OCI-LY1 (cell line): ENCODE measurements at regions not wholly inside any gene's neighbourhood (a gene's known extent, or its start where the extent isn't known, plus 50 kb on each side); places are given as distances from the start of the nearest gene placed in this dataset.

Experiments
- H2AFZ ChIP-seq: fragments of 200-600 bp; sonication (generic), shearing (Covaris generic); 2 replicates; pipeline ENCODE4 v1.6.0; 2014; ENCODE audit warnings: antibody characterized with exemption, mild to moderate bottlenecking, low read length
- H3F3A ChIP-seq: fragments of 200-600 bp; sonication (generic), shearing (Covaris generic); 2 replicates; pipeline ENCODE4 v1.6.0; 2014; ENCODE audit warnings: mild to moderate bottlenecking, antibody characterized with exemption, low read length, moderate library complexity; ENCODE audit not compliant: insufficient read depth
- H3K27ac ChIP-seq: fragments of 200-600 bp; sonication (generic); 2 replicates; pipeline ENCODE4 v1.5.1; 2014; ENCODE audit warnings: low read length, mixed run types, mild to moderate bottlenecking, low read depth; ENCODE audit not compliant: poor library complexity, severe bottlenecking
- H3K27me3 ChIP-seq: fragments of 200-600 bp; sonication (generic); 2 replicates; pipeline ENCODE4 v1.6.0; 2014; ENCODE audit warnings: antibody characterized with exemption, mild to moderate bottlenecking, low read length, moderate library complexity; ENCODE audit not compliant: insufficient read depth
- H3K36me3 ChIP-seq: fragments of 200-600 bp; sonication (generic); 2 replicates; pipeline ENCODE4 v1.6.1; 2014; ENCODE audit warnings: mild to moderate bottlenecking, antibody characterized with exemption, low read length, moderate library complexity, mixed read lengths; ENCODE audit not compliant: insufficient read depth
- H3K4me1 ChIP-seq: fragments of 200-600 bp; sonication (generic); 2 replicates; pipeline ENCODE4 v1.5.1; 2014; ENCODE audit warnings: mild to moderate bottlenecking, low read length, moderate library complexity; ENCODE audit not compliant: insufficient read depth, severe bottlenecking
- H3K4me2 ChIP-seq: fragments of 200-600 bp; sonication (generic), shearing (Covaris generic); 2 replicates; pipeline ENCODE4 v1.6.1; 2014; ENCODE audit warnings: low read length
- H3K4me3 ChIP-seq: fragments of 200-600 bp; sonication (generic); 2 replicates; pipeline ENCODE4 v1.5.1; 2014; ENCODE audit warnings: low read length, low read depth, mild to moderate bottlenecking, mixed read lengths; ENCODE audit not compliant: poor library complexity, severe bottlenecking
- H3K79me2 ChIP-seq: fragments of 200-600 bp; shearing (Covaris generic); 2 replicates; pipeline ENCODE4 v1.6.1; 2016; ENCODE audit warnings: mixed run types, low read length, mixed read lengths; ENCODE audit not compliant: insufficient read depth
- H3K9ac ChIP-seq: fragments of 200-600 bp; sonication (generic), shearing (Covaris generic); 2 replicates; pipeline ENCODE4 v1.6.1; 2014; ENCODE audit warnings: mild to moderate bottlenecking, low read length, mixed read lengths
- H3K9me2 ChIP-seq: fragments of 200-600 bp; sonication (generic), shearing (Covaris generic); 2 replicates; pipeline ENCODE4 v1.6.1; 2014; ENCODE audit warnings: low read depth, mild to moderate bottlenecking, low read length, mixed read lengths
- H3K9me3 ChIP-seq: fragments of 200-600 bp; shearing (Covaris generic); 2 replicates; pipeline ENCODE4 v1.6.1; 2014; ENCODE audit warnings: low read length, mixed read lengths
- H4K20me1 ChIP-seq: fragments of 200-600 bp; sonication (generic), shearing (Covaris generic); 2 replicates; pipeline ENCODE4 v1.6.0; 2016; ENCODE audit warnings: mild to moderate bottlenecking, low read length; ENCODE audit not compliant: insufficient read depth
- CTCF ChIP-seq: fragments of 200-600 bp; sonication (generic), shearing (Covaris generic); IDR thresholded peaks from 2 replicates; pipeline ENCODE4 v1.5.1; 2017; ENCODE audit warnings: mild to moderate bottlenecking, antibody characterized with exemption, low read length, moderate library complexity, mixed read lengths
- EZH2 ChIP-seq: fragments of 200-600 bp; sonication (generic), shearing (Covaris generic); IDR thresholded peaks from 2 replicates; pipeline ENCODE4 v1.8.0; 2017; ENCODE audit warnings: borderline replicate concordance, mixed run types, mild to moderate bottlenecking, antibody characterized with exemption, low read length, moderate library complexity, mixed read lengths

- Histone ChIP-seq H3K9me3 (no peaks in the 10 kb centered on the region), H3K27ac (no peak overlapping the region), H2AFZ (no peak overlapping the region), H3K9ac (no peak overlapping the region), H4K20me1 (no peaks in the 10 kb centered on the region), H3K79me2 (no peaks in the 10 kb centered on the region), H3K9me2 (no peaks in the 10 kb centered on the region), H3K36me3 (no peaks in the 10 kb centered on the region), H3K4me2 (no peak overlapping the region), H3F3A (no peaks in the 10 kb centered on the region), H3K4me1 (no peaks in the 10 kb centered on the region), H3K4me3 (no peak overlapping the region), H3K27me3 (no peaks in the 10 kb centered on the region)
- TF ChIP-seq EZH2, result no peak
- TF ChIP-seq CTCF, result no peak
Measured at GRCh38 chr6:97714772-97715171, 431.8 kb upstream of the MMS22L start.

DNA sequence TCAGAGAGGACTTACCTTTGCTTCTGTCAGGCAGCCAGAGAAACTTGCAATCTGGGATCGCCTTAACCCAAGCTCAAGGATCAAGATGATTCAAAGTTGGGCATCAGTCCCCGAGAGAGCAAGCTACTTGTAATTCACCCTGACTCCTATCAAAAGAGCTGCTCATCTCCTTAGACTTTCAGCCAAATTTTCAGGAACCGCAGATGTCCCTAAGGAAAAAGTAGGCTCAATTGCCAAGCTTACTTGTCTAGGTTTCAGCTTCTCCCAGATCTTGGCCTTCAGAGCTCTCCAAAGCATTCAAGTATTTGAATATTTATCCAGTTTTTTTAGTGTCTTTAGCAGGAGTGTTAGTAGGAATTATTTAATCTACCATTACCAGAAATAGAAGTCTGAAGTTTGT is 434.1 kb upstream of the MMS22L start:
- Histone ChIP-seq H3K27ac (no peak overlapping the region), H3F3A (no peaks in the 10 kb centered on the region), H3K4me3 (no peak overlapping the region), H3K9me2 (no peaks in the 10 kb centered on the region), H3K36me3 (no peaks in the 10 kb centered on the region), H3K4me2 (no peak overlapping the region), H3K4me1 (no peaks in the 10 kb centered on the region), H3K9me3 (no peaks in the 10 kb centered on the region), H2AFZ (no peak overlapping the region), H4K20me1 (no peaks in the 10 kb centered on the region), H3K27me3 (no peaks in the 10 kb centered on the region), H3K79me2 (no peaks in the 10 kb centered on the region), H3K9ac (no peak overlapping the region)
- TF ChIP-seq CTCF, result no peak
- no peak for TF ChIP-seq EZH2

DNA sequence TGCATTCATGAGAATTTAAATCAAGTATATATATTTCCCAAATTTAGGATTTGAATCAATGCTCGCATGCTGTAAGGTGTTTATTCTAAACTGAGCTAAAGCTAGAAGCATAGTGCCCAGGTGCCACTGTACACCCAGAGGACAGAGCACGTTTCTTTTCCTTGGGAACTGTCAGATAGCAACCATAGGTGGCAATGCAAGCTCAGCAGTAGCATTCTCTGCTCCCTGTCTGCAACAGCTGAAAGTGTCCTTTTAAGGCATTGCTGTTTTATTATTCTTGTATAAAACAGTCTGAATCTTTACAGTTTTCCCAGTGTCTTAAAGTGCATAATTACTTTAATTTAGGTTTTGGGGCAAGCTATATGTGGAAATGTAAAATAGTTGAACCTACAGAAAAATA is 443.4 kb upstream of the MMS22L start:
- H2AFZ ChIP-seq, result no peak overlapping the region
- no peaks in the 10 kb centered on the region for H3K4me1 ChIP-seq
- H3K9me2 ChIP-seq, result no peaks in the 10 kb centered on the region
- H3K27me3 ChIP-seq, result no peaks in the 10 kb centered on the region
- TF ChIP-seq EZH2 (no peak), CTCF (no peak)
- no peaks in the 10 kb centered on the region for H4K20me1 ChIP-seq
- H3F3A ChIP-seq, result no peaks in the 10 kb centered on the region
- H3K27ac ChIP-seq, result no peak overlapping the region
- H3K4me3 ChIP-seq, result no peak overlapping the region
- H3K9me3 ChIP-seq, result no peaks in the 10 kb centered on the region
- H3K79me2 ChIP-seq, result no peaks in the 10 kb centered on the region
- no peak overlapping the region for H3K9ac ChIP-seq
- H3K36me3 ChIP-seq, result no peaks in the 10 kb centered on the region
- H3K4me2 ChIP-seq, result no peak overlapping the region
